ENCODE measurements at regions not wholly inside any gene's neighbourhood (a gene's known extent, or its start where the extent isn't known, plus 50 kb on each side); places are given as distances from the start of the nearest gene placed in this dataset.

GRCh38 chr9:2525147-2525546 is 96.4 kb upstream of the VLDLR start:
- Histone ChIP-seq H3K36me3 (ENCODE audit: control insufficient read depth, insufficient read depth, low read length) (no peaks in the 10 kb centered on the region), H3K27ac (ENCODE audit: low read length) (no peak overlapping the region), H3K9me3 (ENCODE audit: control insufficient read depth, insufficient read depth, low read depth, low read length) (no peaks in the 10 kb centered on the region), H3K4me3 (ENCODE audit: low read depth in 2 of 2, low read length in 2 of 2) (no peak overlapping the region), H3K4me1 (ENCODE audit: control insufficient read depth, insufficient read depth, low read length) (no peaks in the 10 kb centered on the region), H3K27me3 (ENCODE audit: control insufficient read depth, insufficient read depth, low read length) (no peaks in the 10 kb centered on the region)
- intact Hi-C loops (cut with micrococcal nuclease; ENCODE audit: unreplicated experiment) (no loop called here), in situ Hi-C loops (cut with HindIII; ENCODE audit: low pct_unique_long_range_greater_than_20kb, low sequenced_read_pairs) (no loop called here)
- no peak for DNase-seq (ENCODE audit: low read depth, low spot score)
- no peak for ATAC-seq
- no TSS peak for BruUV-seq (replicated peaks)
- TF ChIP-seq CTCF (IDR thresholded peaks at IDR 0.05) (no peak), POLR2AphosphoS5 (IDR thresholded peaks at IDR 0.05; ENCODE audit: low read depth, low read length) (no peak), REST (IDR thresholded peaks at IDR 0.05; ENCODE audit: insufficient read depth in 1 of 2, low read depth in 2 of 2, low read length in 1 of 2) (no peak), SIN3A (IDR thresholded peaks at IDR 0.05; ENCODE audit: borderline replicate concordance, insufficient read depth, low read depth, low read length) (no peak), TCF7L2 (IDR thresholded peaks at IDR 0.05; ENCODE audit: low read depth, low read length) (no peak)
- CTCF ChIA-PET, result no interaction called here
- POLR2A ChIA-PET, result no interaction called here

- Histone ChIP-seq H3K4me3 (ENCODE audit: low read depth in 2 of 2, low read length in 2 of 2) (no peak overlapping the region), H3K4me1 (ENCODE audit: control insufficient read depth, insufficient read depth, low read length) (no peaks in the 10 kb centered on the region), H3K9me3 (ENCODE audit: control insufficient read depth, insufficient read depth, low read depth, low read length) (no peaks in the 10 kb centered on the region), H3K27me3 (ENCODE audit: control insufficient read depth, insufficient read depth, low read length) (no peaks in the 10 kb centered on the region), H3K36me3 (ENCODE audit: control insufficient read depth, insufficient read depth, low read length) (no peaks in the 10 kb centered on the region), H3K27ac (ENCODE audit: low read length) (no peak overlapping the region)
- BruUV-seq (replicated peaks), result no TSS peak
- in situ Hi-C loops (cut with HindIII; ENCODE audit: low pct_unique_long_range_greater_than_20kb, low sequenced_read_pairs), result no loop called here
- POLR2A ChIA-PET, result no interaction called here
- intact Hi-C loops (cut with micrococcal nuclease; ENCODE audit: unreplicated experiment), result no loop called here
- ATAC-seq, result no peak
- no peak for DNase-seq (ENCODE audit: low read depth, low spot score)
- no peak for TF ChIP-seq POLR2AphosphoS5 (IDR thresholded peaks at IDR 0.05; ENCODE audit: low read depth, low read length)
- TF ChIP-seq SIN3A (IDR thresholded peaks at IDR 0.05; ENCODE audit: borderline replicate concordance, insufficient read depth, low read depth, low read length), result no peak
- CTCF ChIA-PET, result no interaction called here
These were observed 95.3 kb upstream of the VLDLR start for GRCh38 chr9:2526071-2526828.

GRCh38 chr9:2531481-2531880 is 90.1 kb upstream of the VLDLR start:
- CTCF ChIA-PET, result no interaction called here
- no peaks in the 10 kb centered on the region for H3K9me3 ChIP-seq (ENCODE audit: control insufficient read depth, insufficient read depth, low read depth, low read length)
- H3K4me3 ChIP-seq (ENCODE audit: low read depth in 2 of 2, low read length in 2 of 2), result no peak overlapping the region
- in situ Hi-C loops (cut with HindIII; ENCODE audit: low pct_unique_long_range_greater_than_20kb, low sequenced_read_pairs) (no loop called here), intact Hi-C loops (cut with micrococcal nuclease; ENCODE audit: unreplicated experiment) (no loop called here)
- H3K27me3 ChIP-seq (ENCODE audit: control insufficient read depth, insufficient read depth, low read length), result no peaks in the 10 kb centered on the region
- DNase-seq (ENCODE audit: low read depth, low spot score) (no peak), ATAC-seq (no peak)
- TF ChIP-seq REST (IDR thresholded peaks at IDR 0.05; ENCODE audit: insufficient read depth in 1 of 2, low read depth in 2 of 2, low read length in 1 of 2) (no peak), TCF7L2 (IDR thresholded peaks at IDR 0.05; ENCODE audit: low read depth, low read length) (no peak), CTCF (IDR thresholded peaks at IDR 0.05) (no peak), POLR2AphosphoS5 (IDR thresholded peaks at IDR 0.05; ENCODE audit: low read depth, low read length) (no peak), SIN3A (IDR thresholded peaks at IDR 0.05; ENCODE audit: borderline replicate concordance, insufficient read depth, low read depth, low read length) (no peak)
- no peak overlapping the region for H3K27ac ChIP-seq (ENCODE audit: low read length)
- POLR2A ChIA-PET, result no interaction called here
- H3K36me3 ChIP-seq (ENCODE audit: control insufficient read depth, insufficient read depth, low read length), result no peaks in the 10 kb centered on the region
- no TSS peak for BruUV-seq (replicated peaks)
- no peaks in the 10 kb centered on the region for H3K4me1 ChIP-seq (ENCODE audit: control insufficient read depth, insufficient read depth, low read length)

Data from Panc1 (cell line).